Liver (tissue), 8 donors: ENCODE measurements at regions not wholly inside any gene's neighbourhood (a gene's known extent, or its start where the extent isn't known, plus 50 kb on each side); places are given as distances from the start of the nearest gene placed in this dataset.

Experiments used
- DNase-seq: peaks from one replicate; pipeline ENCODE4 v3.0.0-alpha.2; 2017; ENCODE audit warnings: low spot score
- H3K27ac ChIP-seq, 2 donors: one replicate each; pipeline ENCODE4 v1.7.0; 2013; ENCODE audit warnings: inconsistent platforms in 2 of 2, low read length in 2 of 2, control low read depth in 1 of 2, low read depth in 1 of 2, mild to moderate bottlenecking in 1 of 2
- H3K27me3 ChIP-seq, 4 donors: one replicate each; pipeline versions ENCODE4 v1.6.1 to v1.7.0; 2013; ENCODE audit warnings: low read length in 3 of 4, inconsistent platforms in 1 of 4, mild to moderate bottlenecking in 1 of 4, moderate library complexity in 1 of 4; ENCODE audit not compliant: control insufficient read depth in 4 of 4, insufficient read depth in 4 of 4
- H3K36me3 ChIP-seq, 4 donors: one replicate each; pipeline versions ENCODE4 v1.6.1 to v1.7.0; 2013; ENCODE audit warnings: low read length in 3 of 4, mild to moderate bottlenecking in 3 of 4, low read depth in 1 of 4, moderate library complexity in 1 of 4; ENCODE audit not compliant: control insufficient read depth in 4 of 4, insufficient read depth in 3 of 4
- H3K4me1 ChIP-seq, 4 donors: one replicate each; pipeline versions ENCODE4 v1.6.1 to v1.7.0; 2013; ENCODE audit warnings: low read length in 3 of 4, mild to moderate bottlenecking in 3 of 4, moderate library complexity in 1 of 4; ENCODE audit not compliant: control insufficient read depth in 4 of 4, insufficient read depth in 4 of 4
- H3K4me3 ChIP-seq, 3 donors: one replicate each; pipeline versions ENCODE4 v1.6.1 to v1.7.0; 2013; ENCODE audit warnings: low read length in 3 of 3, control low read depth in 1 of 3, low read depth in 1 of 3, mild to moderate bottlenecking in 1 of 3
- H3K9ac ChIP-seq, 2 donors: one replicate each; pipeline ENCODE4 v1.7.0; 2013; ENCODE audit warnings: low read length in 2 of 2, mild to moderate bottlenecking in 2 of 2, moderate library complexity in 2 of 2, control low read depth in 1 of 2, low read depth in 1 of 2
- H3K9me3 ChIP-seq, 4 donors: one replicate each; pipeline versions ENCODE4 v1.6.1 to v1.7.0; 2013; ENCODE audit warnings: low read length in 3 of 4; ENCODE audit not compliant: control insufficient read depth in 4 of 4
- EGR1 ChIP-seq, 2 donors: IDR thresholded peaks; 2 replicates each; pipeline ENCODE4 v1.6.1; 2016 to 2018; ENCODE audit warnings: antibody characterized with exemption in 2 of 2, low read depth in 2 of 2
- FOXA1 ChIP-seq: IDR thresholded peaks from 2 replicates; pipeline ENCODE4 v1.6.1; 2016; ENCODE audit warnings: antibody characterized with exemption
- FOXA2 ChIP-seq: IDR thresholded peaks from 2 replicates; pipeline ENCODE4 v1.6.1; 2016; ENCODE audit warnings: antibody characterized with exemption
- GABPA ChIP-seq, 2 donors: IDR thresholded peaks in 1 of 2; conservative IDR thresholded peaks in 1 of 2; 2 replicates each; pipeline ENCODE4 v1.6.1; 2016; ENCODE audit warnings: antibody characterized with exemption in 2 of 2, mild to moderate bottlenecking in 1 of 2, moderate library complexity in 1 of 2
- HNF4A ChIP-seq, 2 donors: conservative IDR thresholded peaks; 2 replicates each; pipeline ENCODE4 v1.6.1; 2016; ENCODE audit warnings: antibody characterized with exemption in 2 of 2, mild to moderate bottlenecking in 2 of 2
- HNF4G ChIP-seq: IDR thresholded peaks from 2 replicates; pipeline ENCODE4 v1.6.1; 2016; ENCODE audit warnings: antibody characterized with exemption
- JUND ChIP-seq, 2 donors: IDR thresholded peaks; 2 replicates each; pipeline ENCODE4 v1.6.1; 2016; ENCODE audit warnings: antibody characterized with exemption in 2 of 2
- NR2F2 ChIP-seq: IDR thresholded peaks from 2 replicates; pipeline ENCODE4 v1.6.1; 2016; ENCODE audit warnings: antibody characterized with exemption
- RAD21 ChIP-seq, 2 donors: IDR thresholded peaks; 2 replicates each; pipeline ENCODE4 v1.6.1; 2016; ENCODE audit warnings: antibody characterized with exemption in 2 of 2, mild to moderate bottlenecking in 2 of 2
- RXRA ChIP-seq, 2 donors: IDR thresholded peaks; 2 replicates each; pipeline ENCODE4 v1.6.1; 2017 to 2018; ENCODE audit warnings: antibody characterized with exemption in 2 of 2, mild to moderate bottlenecking in 1 of 2
- SP1 ChIP-seq: IDR thresholded peaks from 2 replicates; pipeline ENCODE4 v1.6.1; 2018; ENCODE audit warnings: antibody characterized with exemption, mild to moderate bottlenecking
- TAF1 ChIP-seq: conservative IDR thresholded peaks from 2 replicates; pipeline ENCODE4 v1.6.1; 2016; ENCODE audit warnings: antibody characterized with exemption, mild to moderate bottlenecking
- YY1 ChIP-seq: IDR thresholded peaks from 2 replicates; pipeline ENCODE4 v1.6.1; 2016; ENCODE audit warnings: antibody characterized with exemption, mild to moderate bottlenecking
- WGBS: extraction: QIAGEN DNeasy Blood & Tissue Kit; methylation state at CpG from one replicate; pipeline ENCODE4 v1.1.7; 2013; 5-methylcytosine and 5-hydroxymethylcytosine counted together
- TF ChIP-seq, protein P1 (sequence below): IDR thresholded peaks from 2 replicates; pipeline ENCODE4 v1.6.1; 2016; ENCODE audit warnings: antibody characterized with exemption
- TF ChIP-seq, protein P2 (sequence below): IDR thresholded peaks from 2 replicates; pipeline ENCODE4 v1.6.1; 2016; ENCODE audit warnings: antibody characterized with exemption
- TF ChIP-seq, protein P3 (sequence below): IDR thresholded peaks from 2 replicates; pipeline ENCODE4 v1.6.1; 2016; ENCODE audit warnings: antibody characterized with exemption, mild to moderate bottlenecking
- TF ChIP-seq, protein P4 (sequence below): fragments of 150-350 bp; IDR thresholded peaks from 2 replicates; pipeline ENCODE4 v1.5.1; 2017; ENCODE audit warnings: improper control_type of control experiment, low read depth, low read length; ENCODE audit not compliant: missing input control
- TF ChIP-seq, protein P5 (sequence below): IDR thresholded peaks from 2 replicates; pipeline ENCODE4 v1.6.1; 2016; ENCODE audit warnings: antibody characterized with exemption
- donor health status: healthy.
- donor health status: healthy.
- donor health status: healthy.
- donor health status: healthy.
- donor health status: healthy.

DNA sequence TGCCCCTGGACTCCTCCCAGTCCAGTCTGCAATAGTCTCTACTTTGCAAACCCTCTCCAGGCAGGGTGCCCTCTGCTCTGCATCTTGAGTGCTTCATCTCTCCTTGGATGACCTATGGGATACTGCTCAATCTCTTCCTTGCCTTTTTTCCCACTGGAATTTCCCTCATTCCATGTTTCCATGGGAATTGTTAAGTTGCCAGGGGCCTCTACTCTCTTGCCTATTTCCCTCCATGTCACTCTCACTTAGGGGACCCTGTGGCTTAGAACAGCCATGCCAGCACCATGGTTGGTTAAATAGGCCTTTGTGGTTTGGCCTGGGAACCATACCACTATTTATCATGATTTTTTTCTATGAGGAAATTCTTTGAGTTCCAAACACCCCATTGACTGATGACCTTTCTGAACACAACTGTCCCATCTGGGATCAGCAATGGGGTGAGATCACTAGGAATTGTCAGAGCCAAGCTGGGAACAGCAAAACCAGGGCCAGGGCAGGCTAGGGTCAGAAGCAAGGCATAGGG, 91.4 kb upstream of the RBMS1 start (continued):
- no peak for TF ChIP-seq TAF1

DNA sequence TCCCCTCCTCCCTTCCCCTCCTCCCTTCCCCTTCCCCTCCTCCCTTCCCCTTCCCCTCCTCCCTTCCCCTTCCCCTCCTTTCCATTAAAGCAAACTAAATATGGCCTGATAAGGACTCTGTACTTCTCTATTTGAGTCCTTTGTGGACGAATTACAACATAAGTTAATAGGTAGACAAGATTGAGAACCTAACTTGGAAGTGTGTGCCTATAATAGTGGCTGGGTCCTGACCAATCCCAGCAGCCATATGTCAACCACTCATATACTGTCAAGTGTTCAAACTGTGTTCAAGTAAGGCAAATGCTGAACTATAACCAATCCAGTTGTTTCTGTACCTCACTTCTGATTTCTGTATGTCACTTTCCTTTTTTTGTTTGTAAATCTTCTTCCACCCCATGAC, 97.1 kb upstream of the RBMS1 start:
- Histone ChIP-seq H3K27ac (no peak overlapping the region), H3K36me3 (no peaks in the 10 kb centered on the region), H3K9ac (no peak overlapping the region), H3K4me1 (no peaks in the 10 kb centered on the region), H3K9me3 (no peaks in the 10 kb centered on the region), H3K27me3 (no peaks in the 10 kb centered on the region), H3K4me3 (no peak overlapping the region)
- DNase-seq, result no peak
- WGBS, result 18% methylated on average over 1 of the region's 1 CpG
- TF ChIP-seq RXRA (IDR thresholded peaks at IDR 0.05) (no peak), FOXA2 (no peak), SP1 (no peak), RAD21 (IDR thresholded peaks at IDR 0.05) (no peak), FOXA1 (no peak), EGR1 (IDR thresholded peaks at IDR 0.05; ENCODE audit: low read depth in 2 of 2) (no peak), TAF1 (no peak), HNF4A (conservative IDR thresholded peaks at IDR 0.05) (no peak), NR2F2 (no peak), YY1 (no peak), HNF4G (no peak), JUND (IDR thresholded peaks at IDR 0.05) (no peak), GABPA (IDR thresholded peaks at IDR 0.05 in 1 of 2, conservative IDR thresholded peaks at IDR 0.05 in 1 of 2) (no peak)
- TF ChIP-seq, protein P1, sequence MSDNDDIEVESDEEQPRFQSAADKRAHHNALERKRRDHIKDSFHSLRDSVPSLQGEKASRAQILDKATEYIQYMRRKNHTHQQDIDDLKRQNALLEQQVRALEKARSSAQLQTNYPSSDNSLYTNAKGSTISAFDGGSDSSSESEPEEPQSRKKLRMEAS, result no peak
- TF ChIP-seq, protein P2, sequence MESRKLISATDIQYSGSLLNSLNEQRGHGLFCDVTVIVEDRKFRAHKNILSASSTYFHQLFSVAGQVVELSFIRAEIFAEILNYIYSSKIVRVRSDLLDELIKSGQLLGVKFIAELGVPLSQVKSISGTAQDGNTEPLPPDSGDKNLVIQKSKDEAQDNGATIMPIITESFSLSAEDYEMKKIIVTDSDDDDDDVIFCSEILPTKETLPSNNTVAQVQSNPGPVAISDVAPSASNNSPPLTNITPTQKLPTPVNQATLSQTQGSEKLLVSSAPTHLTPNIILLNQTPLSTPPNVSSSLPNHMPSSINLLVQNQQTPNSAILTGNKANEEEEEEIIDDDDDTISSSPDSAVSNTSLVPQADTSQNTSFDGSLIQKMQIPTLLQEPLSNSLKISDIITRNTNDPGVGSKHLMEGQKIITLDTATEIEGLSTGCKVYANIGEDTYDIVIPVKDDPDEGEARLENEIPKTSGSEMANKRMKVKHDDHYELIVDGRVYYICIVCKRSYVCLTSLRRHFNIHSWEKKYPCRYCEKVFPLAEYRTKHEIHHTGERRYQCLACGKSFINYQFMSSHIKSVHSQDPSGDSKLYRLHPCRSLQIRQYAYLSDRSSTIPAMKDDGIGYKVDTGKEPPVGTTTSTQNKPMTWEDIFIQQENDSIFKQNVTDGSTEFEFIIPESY, result no peak
- TF ChIP-seq, protein P3, sequence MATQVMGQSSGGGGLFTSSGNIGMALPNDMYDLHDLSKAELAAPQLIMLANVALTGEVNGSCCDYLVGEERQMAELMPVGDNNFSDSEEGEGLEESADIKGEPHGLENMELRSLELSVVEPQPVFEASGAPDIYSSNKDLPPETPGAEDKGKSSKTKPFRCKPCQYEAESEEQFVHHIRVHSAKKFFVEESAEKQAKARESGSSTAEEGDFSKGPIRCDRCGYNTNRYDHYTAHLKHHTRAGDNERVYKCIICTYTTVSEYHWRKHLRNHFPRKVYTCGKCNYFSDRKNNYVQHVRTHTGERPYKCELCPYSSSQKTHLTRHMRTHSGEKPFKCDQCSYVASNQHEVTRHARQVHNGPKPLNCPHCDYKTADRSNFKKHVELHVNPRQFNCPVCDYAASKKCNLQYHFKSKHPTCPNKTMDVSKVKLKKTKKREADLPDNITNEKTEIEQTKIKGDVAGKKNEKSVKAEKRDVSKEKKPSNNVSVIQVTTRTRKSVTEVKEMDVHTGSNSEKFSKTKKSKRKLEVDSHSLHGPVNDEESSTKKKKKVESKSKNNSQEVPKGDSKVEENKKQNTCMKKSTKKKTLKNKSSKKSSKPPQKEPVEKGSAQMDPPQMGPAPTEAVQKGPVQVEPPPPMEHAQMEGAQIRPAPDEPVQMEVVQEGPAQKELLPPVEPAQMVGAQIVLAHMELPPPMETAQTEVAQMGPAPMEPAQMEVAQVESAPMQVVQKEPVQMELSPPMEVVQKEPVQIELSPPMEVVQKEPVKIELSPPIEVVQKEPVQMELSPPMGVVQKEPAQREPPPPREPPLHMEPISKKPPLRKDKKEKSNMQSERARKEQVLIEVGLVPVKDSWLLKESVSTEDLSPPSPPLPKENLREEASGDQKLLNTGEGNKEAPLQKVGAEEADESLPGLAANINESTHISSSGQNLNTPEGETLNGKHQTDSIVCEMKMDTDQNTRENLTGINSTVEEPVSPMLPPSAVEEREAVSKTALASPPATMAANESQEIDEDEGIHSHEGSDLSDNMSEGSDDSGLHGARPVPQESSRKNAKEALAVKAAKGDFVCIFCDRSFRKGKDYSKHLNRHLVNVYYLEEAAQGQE, result no peak
- TF ChIP-seq, protein P4, sequence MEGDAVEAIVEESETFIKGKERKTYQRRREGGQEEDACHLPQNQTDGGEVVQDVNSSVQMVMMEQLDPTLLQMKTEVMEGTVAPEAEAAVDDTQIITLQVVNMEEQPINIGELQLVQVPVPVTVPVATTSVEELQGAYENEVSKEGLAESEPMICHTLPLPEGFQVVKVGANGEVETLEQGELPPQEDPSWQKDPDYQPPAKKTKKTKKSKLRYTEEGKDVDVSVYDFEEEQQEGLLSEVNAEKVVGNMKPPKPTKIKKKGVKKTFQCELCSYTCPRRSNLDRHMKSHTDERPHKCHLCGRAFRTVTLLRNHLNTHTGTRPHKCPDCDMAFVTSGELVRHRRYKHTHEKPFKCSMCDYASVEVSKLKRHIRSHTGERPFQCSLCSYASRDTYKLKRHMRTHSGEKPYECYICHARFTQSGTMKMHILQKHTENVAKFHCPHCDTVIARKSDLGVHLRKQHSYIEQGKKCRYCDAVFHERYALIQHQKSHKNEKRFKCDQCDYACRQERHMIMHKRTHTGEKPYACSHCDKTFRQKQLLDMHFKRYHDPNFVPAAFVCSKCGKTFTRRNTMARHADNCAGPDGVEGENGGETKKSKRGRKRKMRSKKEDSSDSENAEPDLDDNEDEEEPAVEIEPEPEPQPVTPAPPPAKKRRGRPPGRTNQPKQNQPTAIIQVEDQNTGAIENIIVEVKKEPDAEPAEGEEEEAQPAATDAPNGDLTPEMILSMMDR, result no peak
- TF ChIP-seq, protein P5, sequence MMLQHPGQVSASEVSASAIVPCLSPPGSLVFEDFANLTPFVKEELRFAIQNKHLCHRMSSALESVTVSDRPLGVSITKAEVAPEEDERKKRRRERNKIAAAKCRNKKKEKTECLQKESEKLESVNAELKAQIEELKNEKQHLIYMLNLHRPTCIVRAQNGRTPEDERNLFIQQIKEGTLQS, result no peak
